PC-9 (cell line): ENCODE measurements at regions not wholly inside any gene's neighbourhood (a gene's known extent, or its start where the extent isn't known, plus 50 kb on each side); places are given as distances from the start of the nearest gene placed in this dataset.

Experiments
- EZH2 ChIP-seq: fragments of 200-600 bp; sonication (generic); IDR thresholded peaks from 2 replicates; pipeline ENCODE4 v1.8.0; 2017; ENCODE audit warnings: antibody characterized with exemption, low read depth
- TF ChIP-seq, protein P1 (sequence below): fragments of 200-600 bp; sonication (generic); conservative IDR thresholded peaks from 2 replicates; pipeline ENCODE4 v1.6.1; 2017; ENCODE audit warnings: mixed run types, antibody characterized with exemption, mild to moderate bottlenecking, moderate library complexity

DNA sequence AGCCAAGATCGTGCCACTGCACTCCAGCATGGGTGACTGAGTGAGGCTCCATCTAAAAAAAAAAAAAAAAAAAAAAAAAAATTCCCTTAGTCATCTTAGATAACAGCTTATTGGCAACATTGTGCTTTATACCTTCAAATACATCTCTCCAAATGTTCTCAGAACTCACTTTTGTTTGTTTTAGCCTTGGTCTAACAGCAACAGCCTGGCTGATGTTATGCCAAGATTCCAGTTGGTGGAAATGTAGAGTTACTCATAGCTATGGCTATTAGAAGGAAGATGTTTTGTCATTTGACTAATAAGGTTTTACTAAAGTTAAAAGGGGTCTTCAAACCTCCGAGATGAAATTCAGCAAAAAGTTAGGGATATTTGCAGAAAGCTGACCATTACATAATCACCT is 481.4 kb downstream of the NEBL start:
- TF ChIP-seq, protein P1, sequence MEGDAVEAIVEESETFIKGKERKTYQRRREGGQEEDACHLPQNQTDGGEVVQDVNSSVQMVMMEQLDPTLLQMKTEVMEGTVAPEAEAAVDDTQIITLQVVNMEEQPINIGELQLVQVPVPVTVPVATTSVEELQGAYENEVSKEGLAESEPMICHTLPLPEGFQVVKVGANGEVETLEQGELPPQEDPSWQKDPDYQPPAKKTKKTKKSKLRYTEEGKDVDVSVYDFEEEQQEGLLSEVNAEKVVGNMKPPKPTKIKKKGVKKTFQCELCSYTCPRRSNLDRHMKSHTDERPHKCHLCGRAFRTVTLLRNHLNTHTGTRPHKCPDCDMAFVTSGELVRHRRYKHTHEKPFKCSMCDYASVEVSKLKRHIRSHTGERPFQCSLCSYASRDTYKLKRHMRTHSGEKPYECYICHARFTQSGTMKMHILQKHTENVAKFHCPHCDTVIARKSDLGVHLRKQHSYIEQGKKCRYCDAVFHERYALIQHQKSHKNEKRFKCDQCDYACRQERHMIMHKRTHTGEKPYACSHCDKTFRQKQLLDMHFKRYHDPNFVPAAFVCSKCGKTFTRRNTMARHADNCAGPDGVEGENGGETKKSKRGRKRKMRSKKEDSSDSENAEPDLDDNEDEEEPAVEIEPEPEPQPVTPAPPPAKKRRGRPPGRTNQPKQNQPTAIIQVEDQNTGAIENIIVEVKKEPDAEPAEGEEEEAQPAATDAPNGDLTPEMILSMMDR = no peak
- TF ChIP-seq EZH2 = no peak
